Tibial nerve (tissue), 4 donors: ENCODE measurements at regions not wholly inside any gene's neighbourhood (a gene's known extent, or its start where the extent isn't known, plus 50 kb on each side); places are given as distances from the start of the nearest gene placed in this dataset.

Experiments used
- DNase-seq, 2 donors: peaks; one replicate each; pipeline ENCODE4 v3.0.0-alpha.2; 2019; ENCODE audit warnings: low spot score in 2 of 2
- H3K27ac ChIP-seq, 4 donors: fragments of 200-600 bp; sonication (generic) in 3 of 4; one replicate each; pipeline ENCODE4 v1.5.1; 2017 to 2019; ENCODE audit warnings: mild to moderate bottlenecking in 1 of 4
- H3K27me3 ChIP-seq, 2 donors: fragments of 200-600 bp; sonication (generic) in 1 of 2; one replicate each; pipeline versions ENCODE4 v1.5.1 to v1.6.0; 2017 to 2019
- H3K36me3 ChIP-seq, 3 donors: fragments of 200-600 bp; sonication (generic); one replicate each; pipeline ENCODE4 v1.5.1; 2018 to 2019
- H3K4me1 ChIP-seq, 4 donors: fragments of 200-600 bp; sonication (generic) in 3 of 4; one replicate each; pipeline ENCODE4 v1.5.1; 2017 to 2019
- H3K4me3 ChIP-seq, 4 donors: fragments of 200-600 bp; sonication (generic) in 3 of 4; one replicate each; pipeline ENCODE4 v1.5.1; 2017 to 2019; ENCODE audit warnings: mild to moderate bottlenecking in 1 of 4, moderate library complexity in 1 of 4
- H3K9me3 ChIP-seq, 4 donors: fragments of 200-600 bp; sonication (generic) in 3 of 4; one replicate each; pipeline ENCODE4 v1.5.1; 2017 to 2019
- EP300 ChIP-seq, 2 donors: sonication (generic); formaldehyde crosslinking; IDR thresholded peaks; one replicate each; pipeline ENCODE4 v1.6.1; 2017; ENCODE audit warnings: antibody characterized with exemption in 2 of 2, mild to moderate bottlenecking in 1 of 2
- POLR2A ChIP-seq, 2 donors: fragments of 450-650 bp; IDR thresholded peaks; one replicate each; pipeline ENCODE4 v1.6.1; 2017; ENCODE audit warnings: antibody characterized with exemption in 2 of 2, mild to moderate bottlenecking in 2 of 2, moderate library complexity in 2 of 2
- WGBS, 2 donors: methylation state at CpG; one replicate each; pipeline ENCODE4 v1.1.5; 2018; 5-methylcytosine and 5-hydroxymethylcytosine counted together
- TF ChIP-seq, protein P1 (sequence below), 5 experiments: fragments of 200-600 bp in 3 of 5; fragments of 450-650 bp in 2 of 5; sonication (generic) in 3 of 5; IDR thresholded peaks; one replicate each; pipeline ENCODE4 v1.5.1; 2016 to 2019; ENCODE audit warnings: antibody characterized with exemption in 5 of 5, mild to moderate bottlenecking in 3 of 5, moderate library complexity in 2 of 5

DNA sequence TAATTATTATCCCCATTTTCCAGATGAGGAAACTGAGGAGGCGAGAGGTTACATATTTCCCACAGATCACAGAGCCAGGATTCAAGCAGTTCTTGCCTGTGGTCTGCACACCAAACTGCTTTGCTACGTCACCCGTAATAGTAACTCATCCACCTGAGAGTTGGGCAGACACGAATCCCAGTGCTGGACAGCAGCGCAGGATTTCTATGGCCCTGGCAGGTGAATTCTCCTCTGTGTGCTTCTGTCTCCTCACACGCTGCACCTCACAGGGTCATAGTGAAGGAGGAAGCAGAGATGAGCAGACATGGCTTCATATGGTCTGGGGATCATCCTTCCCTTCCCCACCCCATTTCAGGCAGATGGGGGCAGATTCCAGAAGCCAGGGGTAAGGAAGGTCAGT, 127.0 kb upstream of the LRFN2 start:
- Histone ChIP-seq H3K27me3 (no peaks in the 10 kb centered on the region), H3K4me3 (no peak overlapping the region), H3K36me3 (no peaks in the 10 kb centered on the region), H3K9me3 (no peaks in the 10 kb centered on the region), H3K27ac (no peak overlapping the region), H3K4me1 (peaks cover 0 to under 1% (median under 1%) of the 10 kb centered on the region in 4 donors)
- no peak for DNase-seq
- TF ChIP-seq POLR2A (IDR thresholded peaks at IDR 0.05): no peak
- 95 to 96% methylated on average over 6 of the region's 6 CpGs for WGBS, 2 donors

DNA sequence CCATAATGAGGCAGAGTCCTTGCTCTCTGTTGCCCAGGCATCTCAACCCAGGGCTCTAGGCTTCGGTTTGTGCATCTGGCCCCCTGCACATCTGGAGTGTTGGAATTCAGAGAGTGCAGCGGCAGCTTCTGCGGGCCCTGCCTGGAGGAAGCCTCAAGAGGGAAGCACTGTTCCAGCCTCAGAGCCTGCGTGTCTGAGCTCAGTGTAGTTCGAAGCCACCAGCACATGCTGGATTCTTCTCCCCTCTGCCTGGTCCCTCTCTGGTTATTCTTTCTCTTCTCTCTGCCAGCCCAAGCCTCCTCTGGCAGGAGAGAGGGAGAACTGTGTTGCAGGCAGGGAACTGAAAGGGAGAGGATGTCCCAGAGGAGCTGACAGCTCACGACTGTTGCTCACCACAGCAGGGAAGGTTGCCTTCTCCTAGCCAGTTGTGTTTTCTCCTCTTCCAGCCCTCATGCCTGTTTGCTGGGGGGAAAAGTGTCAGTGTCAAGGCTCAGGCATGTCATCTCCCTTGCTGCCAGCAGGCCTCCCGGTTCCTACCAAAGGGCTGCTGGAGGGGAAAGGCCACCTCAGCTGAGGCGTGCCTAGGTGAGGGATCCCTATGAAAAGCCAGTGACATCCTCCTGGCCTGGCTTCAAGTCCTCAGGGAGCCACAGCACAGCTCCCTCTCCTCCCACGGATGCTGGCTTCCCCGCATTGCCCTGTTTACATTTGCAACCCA, 126.0 kb upstream of the LRFN2 start:
- TF ChIP-seq, protein P1, sequence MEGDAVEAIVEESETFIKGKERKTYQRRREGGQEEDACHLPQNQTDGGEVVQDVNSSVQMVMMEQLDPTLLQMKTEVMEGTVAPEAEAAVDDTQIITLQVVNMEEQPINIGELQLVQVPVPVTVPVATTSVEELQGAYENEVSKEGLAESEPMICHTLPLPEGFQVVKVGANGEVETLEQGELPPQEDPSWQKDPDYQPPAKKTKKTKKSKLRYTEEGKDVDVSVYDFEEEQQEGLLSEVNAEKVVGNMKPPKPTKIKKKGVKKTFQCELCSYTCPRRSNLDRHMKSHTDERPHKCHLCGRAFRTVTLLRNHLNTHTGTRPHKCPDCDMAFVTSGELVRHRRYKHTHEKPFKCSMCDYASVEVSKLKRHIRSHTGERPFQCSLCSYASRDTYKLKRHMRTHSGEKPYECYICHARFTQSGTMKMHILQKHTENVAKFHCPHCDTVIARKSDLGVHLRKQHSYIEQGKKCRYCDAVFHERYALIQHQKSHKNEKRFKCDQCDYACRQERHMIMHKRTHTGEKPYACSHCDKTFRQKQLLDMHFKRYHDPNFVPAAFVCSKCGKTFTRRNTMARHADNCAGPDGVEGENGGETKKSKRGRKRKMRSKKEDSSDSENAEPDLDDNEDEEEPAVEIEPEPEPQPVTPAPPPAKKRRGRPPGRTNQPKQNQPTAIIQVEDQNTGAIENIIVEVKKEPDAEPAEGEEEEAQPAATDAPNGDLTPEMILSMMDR (IDR thresholded peaks at IDR 0.05): no peak
- TF ChIP-seq POLR2A (IDR thresholded peaks at IDR 0.05) (no peak), EP300 (IDR thresholded peaks at IDR 0.05) (no peak)
- Histone ChIP-seq H3K36me3 (no peaks in the 10 kb centered on the region), H3K9me3 (no peaks in the 10 kb centered on the region), H3K27me3 (no peaks in the 10 kb centered on the region), H3K4me1 (no peaks in the 10 kb centered on the region), H3K4me3 (no peak overlapping the region), H3K27ac (no peak overlapping the region)
- WGBS, 2 donors: 46 to 55% methylated on average over 10 of the region's 10 CpGs
- DNase-seq: no peak

DNA sequence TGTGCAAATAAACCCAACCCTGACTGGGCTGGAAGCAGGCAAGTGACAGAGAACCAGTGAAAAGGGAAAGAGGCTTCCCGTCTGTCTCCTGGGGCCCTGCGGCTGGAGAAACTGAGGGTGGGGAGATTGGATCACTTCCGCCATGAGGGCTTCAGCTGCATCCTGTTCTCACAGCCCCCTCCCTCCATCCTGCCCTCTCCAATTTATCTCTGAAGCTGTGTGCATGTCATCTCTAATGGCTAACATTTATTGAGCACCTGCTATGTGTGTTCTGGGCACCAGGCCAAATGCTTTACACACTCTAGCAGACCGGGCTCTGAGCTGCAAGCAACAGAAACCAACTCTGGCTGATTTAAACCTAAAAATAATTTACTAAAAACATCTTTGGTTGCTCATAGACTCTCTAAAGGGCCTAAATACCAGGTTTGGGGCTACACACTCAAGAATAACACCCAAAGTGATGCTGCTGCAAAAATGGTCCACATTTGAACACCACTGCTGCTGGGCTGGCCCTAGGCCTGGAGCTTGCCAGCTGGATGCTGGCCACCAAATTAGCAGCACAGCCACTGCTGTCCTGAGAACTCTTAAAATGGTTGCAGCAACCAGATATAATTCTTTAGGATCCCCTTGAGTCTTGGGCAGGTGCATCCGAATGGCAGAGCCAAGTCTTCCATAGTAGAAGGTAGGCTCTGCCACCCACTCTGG, 123.6 kb upstream of the LRFN2 start:
- Histone ChIP-seq H3K36me3 (no peaks in the 10 kb centered on the region), H3K4me1 (no peaks in the 10 kb centered on the region), H3K9me3 (peaks cover 0 to 5% (median 0%) of the 10 kb centered on the region in 4 donors), H3K27ac (no peak overlapping the region), H3K27me3 (no peaks in the 10 kb centered on the region), H3K4me3 (no peak overlapping the region)
- TF ChIP-seq, protein P1 (IDR thresholded peaks at IDR 0.05): no peak
- no peak for TF ChIP-seq EP300 (IDR thresholded peaks at IDR 0.05)
- no peak for TF ChIP-seq POLR2A (IDR thresholded peaks at IDR 0.05)
- no peak for DNase-seq
- WGBS, 2 donors: 54 to 61% methylated on average over 5 of the region's 5 CpGs

DNA sequence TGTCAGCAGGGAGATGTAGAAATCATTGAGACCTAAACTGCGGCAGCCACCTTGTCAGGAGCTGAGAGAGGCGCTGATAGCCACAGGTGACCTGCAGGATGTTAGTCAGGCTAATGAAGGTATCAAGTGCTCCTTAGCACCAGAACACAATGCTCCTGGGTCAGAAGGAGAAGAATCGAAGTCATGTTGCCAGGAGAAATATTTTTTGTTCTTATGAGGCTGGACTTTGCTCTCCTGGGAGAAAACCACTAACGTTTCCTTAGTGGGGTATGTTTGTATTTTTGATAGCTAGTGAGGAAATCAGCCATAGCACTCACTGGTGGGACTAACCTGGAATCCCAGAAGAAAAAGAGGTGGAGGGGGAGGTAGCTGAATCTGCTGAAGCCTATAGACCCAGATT, 120.9 kb upstream of the LRFN2 start:
- no peak for TF ChIP-seq POLR2A (IDR thresholded peaks at IDR 0.05)
- TF ChIP-seq, protein P1 (IDR thresholded peaks at IDR 0.05): no peak
- no peak for TF ChIP-seq EP300 (IDR thresholded peaks at IDR 0.05)
- Histone ChIP-seq H3K27ac (no peak overlapping the region), H3K27me3 (no peaks in the 10 kb centered on the region), H3K36me3 (no peaks in the 10 kb centered on the region), H3K4me1 (no peaks in the 10 kb centered on the region), H3K9me3 (peaks cover 0 to 5% (median 0%) of the 10 kb centered on the region in 4 donors), H3K4me3 (no peak overlapping the region)
- WGBS, 2 donors: 69 to 71% methylated on average over 4 of the region's 4 CpGs
- DNase-seq: no peak

DNA sequence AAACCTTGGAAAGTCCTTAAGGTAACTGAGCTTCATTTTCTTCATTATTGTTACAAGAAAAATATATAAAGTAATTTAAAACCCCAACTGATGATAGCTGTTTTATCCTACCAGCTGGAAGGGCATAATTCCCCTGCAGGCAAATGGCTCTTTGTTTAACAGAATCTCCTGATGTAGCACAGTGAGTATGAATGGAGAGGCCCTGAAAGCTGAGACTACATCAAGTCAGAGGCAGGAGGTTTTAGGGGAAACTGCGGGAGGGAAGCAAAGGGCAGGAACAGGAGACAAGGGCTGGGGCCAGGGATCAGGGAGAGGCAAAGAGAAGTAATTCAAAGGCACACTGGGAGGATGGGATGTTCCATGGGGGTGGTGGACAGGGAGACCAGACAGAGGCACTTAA, 119.0 kb upstream of the LRFN2 start:
- no peak overlapping the region for H3K4me3 ChIP-seq
- no peak overlapping the region for H3K27ac ChIP-seq
- H3K27me3 ChIP-seq: no peaks in the 10 kb centered on the region
- TF ChIP-seq POLR2A (IDR thresholded peaks at IDR 0.05) (no peak), EP300 (IDR thresholded peaks at IDR 0.05) (no peak)
- TF ChIP-seq, protein P1 (IDR thresholded peaks at IDR 0.05): no peak
- no peaks in the 10 kb centered on the region for H3K36me3 ChIP-seq
- H3K4me1 ChIP-seq: no peaks in the 10 kb centered on the region
- DNase-seq: no peak
- H3K9me3 ChIP-seq: peaks cover 0 to 5% (median 0%) of the 10 kb centered on the region in 4 donors
- WGBS, 2 donors: 19 to 48% methylated on average over 1 of the region's 1 CpG
